Heart right ventricle (tissue), 16 donors: ENCODE measurements at regions not wholly inside any gene's neighbourhood (a gene's known extent, or its start where the extent isn't known, plus 50 kb on each side); places are given as distances from the start of the nearest gene placed in this dataset.

ENCODE experiments used
- ATAC-seq, 8 donors: fragments of 200-7000 bp; cut with Tn5 transposase; one replicate each; pipeline ENCODE4 v1.9.1; 2020; ENCODE audit warnings: mild to moderate bottlenecking in 8 of 8, moderate library complexity in 8 of 8, moderate number of reproducible peaks in 1 of 8
- DNase-seq, 2 donors: peaks; one replicate each; pipeline ENCODE4 v3.0.0-alpha.2; 2020
- H3K27ac ChIP-seq, 10 donors: fragments of 200-600 bp; sonication (generic) in 2 of 10; one replicate each; pipeline versions ENCODE4 v1.5.0 to v1.8.0; 2020 to 2022; ENCODE audit warnings: mild to moderate bottlenecking in 3 of 10
- H3K27me3 ChIP-seq, 7 donors: fragments of 200-600 bp; one replicate each; pipeline ENCODE4 v1.8.0; 2021 to 2022; ENCODE audit warnings: mild to moderate bottlenecking in 2 of 7
- H3K36me3 ChIP-seq, 9 donors: fragments of 200-600 bp; sonication (generic) in 1 of 9; one replicate each; pipeline versions ENCODE4 v1.5.0 to v1.8.0; 2020 to 2022; ENCODE audit warnings: mild to moderate bottlenecking in 2 of 9
- H3K4me1 ChIP-seq, 9 donors: fragments of 200-600 bp; sonication (generic) in 1 of 9; one replicate each; pipeline versions ENCODE4 v1.5.0 to v1.8.0; 2020 to 2022; ENCODE audit warnings: mild to moderate bottlenecking in 4 of 9
- H3K4me3 ChIP-seq, 10 donors: fragments of 200-600 bp; sonication (generic) in 2 of 10; one replicate each; pipeline versions ENCODE4 v1.5.0 to v1.8.0; 2020 to 2022; ENCODE audit warnings: mild to moderate bottlenecking in 7 of 10, moderate library complexity in 2 of 10
- H3K9me3 ChIP-seq, 11 donors: fragments of 200-600 bp in 10 of 11; sonication (generic) in 2 of 11; one replicate each; pipeline versions ENCODE4 v1.5.0 to v1.8.0; 2013 to 2022; ENCODE audit warnings: mild to moderate bottlenecking in 2 of 11, control low read depth in 1 of 11, moderate library complexity in 1 of 11
- WGBS, 2 donors: extraction: QIAGEN DNeasy Blood & Tissue Kit; methylation state at CpG; one replicate each; pipeline ENCODE4 v1.1.7; 2013; ENCODE audit warnings: inconsistent platforms in 1 of 2; 5-methylcytosine and 5-hydroxymethylcytosine counted together
- intact Hi-C, 10 donors: fragments of 100-400 bp; cut with DNase I; formaldehyde crosslinking; loops; one replicate each; pipeline versions ENCODE4 v1.11.1 to v1.14.2; 2022
- TF ChIP-seq, protein P1 (sequence below), 9 donors: fragments of 200-600 bp; sonication (generic) in 2 of 9; IDR thresholded peaks; one replicate each; pipeline versions ENCODE4 v1.5.0 to v1.8.0; 2021 to 2022; ENCODE audit warnings: antibody characterized with exemption in 9 of 9, mild to moderate bottlenecking in 5 of 9, moderate library complexity in 1 of 9
- donor health status: Arrhythmogenic right ventricular cardiomyopathy.
- donor health status: ischemic (EF 13 %, LVEDD 7.1; RV severe dilation, severe dysfunction).
- donor health status: healthy with polysubstance abuse.
- donor health status: DM: no; HTN: yes; CAD: no.
- donor health status: DM: no; HTN: no; CAD: no.
- donor health status: ischemic (EF 25% LVEDD 6.9; RV normal size, moderate dysfunction).
- donor health status: ischemic (EF 25% LVEDD 5.7; RV mildly dilated, moderate dysfunction).
- donor health status: healthy.
- donor health status: DM: yes; HTN: yes; CAD: no.
- donor health status: Ischemic cardiomyopathy.
- donor health status: ischemic (EF 35%, LVEDD 5.7; RV mildly dilated, moderate dysfunction).
- donor health status: nonischemic (EF 11% LVEDD 7.7; RV severe dilation, severe dysfunction).
- donor health status: DM: yes; HTN: yes; CAD: no.
- donor health status: PGD.
- donor health status: ischemic (EF 29% LVEDD 5.4; RV normal size, mild dysfunction).
- donor health status: nonischemic (EF 23%, LVEDD 6.1; RV moderate dilation, normal function).

DNA sequence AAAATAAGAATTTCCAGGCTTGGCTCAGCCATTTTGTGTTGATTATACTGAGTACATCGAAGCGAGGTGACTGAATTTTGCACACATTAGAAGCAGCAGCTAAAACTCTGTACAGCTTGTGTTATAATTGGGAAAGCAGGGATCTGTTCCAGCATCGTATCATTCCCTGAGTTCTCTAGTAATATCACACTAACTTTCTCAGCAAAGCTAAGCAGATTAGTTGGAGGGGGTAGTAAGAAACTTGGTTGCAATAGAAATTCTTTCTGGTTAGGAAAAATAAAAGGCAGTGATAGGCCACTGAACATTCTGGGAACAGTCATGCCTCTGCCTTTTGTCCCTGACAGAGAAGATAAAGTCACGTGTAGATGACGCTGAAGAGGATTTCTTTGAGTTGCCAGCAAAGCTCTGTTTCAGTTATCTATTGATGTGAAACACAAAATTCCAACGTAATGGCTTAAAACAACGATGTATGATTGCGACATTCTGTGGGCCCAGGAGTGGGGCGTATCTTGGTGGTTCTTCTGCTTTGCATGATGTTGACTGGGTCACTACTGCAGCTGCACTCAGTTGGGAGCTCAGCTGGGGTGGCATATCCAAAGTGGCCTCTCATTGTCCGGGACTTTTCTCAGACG is 202.1 kb upstream of the MEX3C start:
- Histone ChIP-seq H3K27ac (no peak overlapping the region), H3K9me3 (no peaks in the 10 kb centered on the region), H3K36me3 (no peaks in the 10 kb centered on the region), H3K4me3 (no peak overlapping the region), H3K27me3 (no peaks in the 10 kb centered on the region), H3K4me1 (peaks cover 0 to 15% (median 0%) of the 10 kb centered on the region in 9 donors)
- 57 to 64% methylated on average over 11 of the region's 11 CpGs for WGBS, 2 donors
- ATAC-seq (no peak), DNase-seq (no peak)
- intact Hi-C loops = no loop called here
- TF ChIP-seq, protein P1, sequence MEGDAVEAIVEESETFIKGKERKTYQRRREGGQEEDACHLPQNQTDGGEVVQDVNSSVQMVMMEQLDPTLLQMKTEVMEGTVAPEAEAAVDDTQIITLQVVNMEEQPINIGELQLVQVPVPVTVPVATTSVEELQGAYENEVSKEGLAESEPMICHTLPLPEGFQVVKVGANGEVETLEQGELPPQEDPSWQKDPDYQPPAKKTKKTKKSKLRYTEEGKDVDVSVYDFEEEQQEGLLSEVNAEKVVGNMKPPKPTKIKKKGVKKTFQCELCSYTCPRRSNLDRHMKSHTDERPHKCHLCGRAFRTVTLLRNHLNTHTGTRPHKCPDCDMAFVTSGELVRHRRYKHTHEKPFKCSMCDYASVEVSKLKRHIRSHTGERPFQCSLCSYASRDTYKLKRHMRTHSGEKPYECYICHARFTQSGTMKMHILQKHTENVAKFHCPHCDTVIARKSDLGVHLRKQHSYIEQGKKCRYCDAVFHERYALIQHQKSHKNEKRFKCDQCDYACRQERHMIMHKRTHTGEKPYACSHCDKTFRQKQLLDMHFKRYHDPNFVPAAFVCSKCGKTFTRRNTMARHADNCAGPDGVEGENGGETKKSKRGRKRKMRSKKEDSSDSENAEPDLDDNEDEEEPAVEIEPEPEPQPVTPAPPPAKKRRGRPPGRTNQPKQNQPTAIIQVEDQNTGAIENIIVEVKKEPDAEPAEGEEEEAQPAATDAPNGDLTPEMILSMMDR (IDR thresholded peaks at IDR 0.05) = no peak

GRCh38 chr18:51400721-51401120 is 203.2 kb upstream of the MEX3C start:
- intact Hi-C loops = no loop called here

GRCh38 chr18:51401912-51402311 is 204.4 kb upstream of the MEX3C start:
- TF ChIP-seq, protein P1 (IDR thresholded peaks at IDR 0.05) = no peak
- no peak overlapping the region for H3K27ac ChIP-seq
- no peaks in the 10 kb centered on the region for H3K36me3 ChIP-seq
- no peak for ATAC-seq
- intact Hi-C loops = no loop called here
- H3K4me1 ChIP-seq = peaks cover 0 to 15% (median 0%) of the 10 kb centered on the region in 9 donors
- no peaks in the 10 kb centered on the region for H3K27me3 ChIP-seq
- H3K9me3 ChIP-seq = no peaks in the 10 kb centered on the region
- 73 to 80% methylated on average over 2 of the region's 2 CpGs for WGBS, 2 donors
- H3K4me3 ChIP-seq = no peak overlapping the region
- no peak for DNase-seq

More at GRCh38 chr18:51400721-51401120, 203.2 kb upstream of the MEX3C start:
- Histone ChIP-seq H3K27me3 (no peaks in the 10 kb centered on the region), H3K4me3 (no peak overlapping the region), H3K27ac (no peak overlapping the region), H3K4me1 (peaks cover 0 to 15% (median 0%) of the 10 kb centered on the region in 9 donors), H3K9me3 (no peaks in the 10 kb centered on the region), H3K36me3 (no peaks in the 10 kb centered on the region)
- no peak for DNase-seq
- no peak for ATAC-seq
- TF ChIP-seq, protein P1 (IDR thresholded peaks at IDR 0.05) = no peak
- WGBS, 2 donors = 66 to 69% methylated on average over 2 of the region's 2 CpGs

- ATAC-seq (no peak), DNase-seq (no peak)
- intact Hi-C loops = no loop called here
- H3K36me3 ChIP-seq = no peaks in the 10 kb centered on the region
- H3K4me3 ChIP-seq = no peak overlapping the region
- H3K9me3 ChIP-seq = no peaks in the 10 kb centered on the region
- H3K27ac ChIP-seq = no peak overlapping the region
- WGBS, 2 donors = 65 to 82% methylated on average over 2 of the region's 2 CpGs
- TF ChIP-seq, protein P1 (IDR thresholded peaks at IDR 0.05) = no peak
- no peaks in the 10 kb centered on the region for H3K4me1 ChIP-seq
- no peaks in the 10 kb centered on the region for H3K27me3 ChIP-seq
These were observed 207.1 kb upstream of the MEX3C start for GRCh38 chr18:51404620-51405019.
